NCI-H128 (cell line): ENCODE measurements at regions not wholly inside any gene's neighbourhood (a gene's known extent, or its start where the extent isn't known, plus 50 kb on each side); places are given as distances from the start of the nearest gene placed in this dataset.
A peak's percentile ranks its signal among the peaks of the same experiment; 100 is the strongest.

Experiments
- DNase-seq: peaks from one replicate; lab custom pipeline; 2025; ENCODE audit not compliant: unreplicated experiment; lab: John Stamatoyannopoulos, UW

- no peak for DNase-seq
These were observed 93.7 kb upstream of the SPON1 start for GRCh38 chr11:13868710-13869397.

GRCh38 chr11:13869398-13869886, 93.1 kb upstream of the SPON1 start:
- DNase-seq = no peak

- DNase-seq = no peak
These were observed 87.9 kb upstream of the SPON1 start for GRCh38 chr11:13874597-13874996.

GRCh38 chr11:13875643-13876042, 86.9 kb upstream of the SPON1 start:
- no peak for DNase-seq

DNA sequence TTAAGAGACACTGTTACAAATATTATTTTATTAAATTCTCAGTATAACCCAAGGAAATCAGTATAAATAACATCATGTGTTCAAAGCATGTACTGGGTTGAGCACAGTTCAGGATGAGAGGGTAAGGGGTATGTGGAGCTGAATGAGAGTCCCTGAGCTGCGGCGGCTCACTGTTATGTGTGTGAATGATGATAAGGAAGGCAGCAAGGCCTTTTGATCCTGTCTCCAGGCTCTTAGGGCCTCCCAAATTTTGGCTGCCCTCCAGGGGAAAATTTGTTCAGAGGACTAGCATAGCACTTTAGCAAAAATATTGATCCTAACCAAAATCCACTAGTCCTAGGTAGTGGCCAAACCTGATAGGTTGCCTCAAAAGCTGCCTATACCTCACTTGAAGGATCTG, 86.1 kb upstream of the SPON1 start:
- DNase-seq = no peak

DNA sequence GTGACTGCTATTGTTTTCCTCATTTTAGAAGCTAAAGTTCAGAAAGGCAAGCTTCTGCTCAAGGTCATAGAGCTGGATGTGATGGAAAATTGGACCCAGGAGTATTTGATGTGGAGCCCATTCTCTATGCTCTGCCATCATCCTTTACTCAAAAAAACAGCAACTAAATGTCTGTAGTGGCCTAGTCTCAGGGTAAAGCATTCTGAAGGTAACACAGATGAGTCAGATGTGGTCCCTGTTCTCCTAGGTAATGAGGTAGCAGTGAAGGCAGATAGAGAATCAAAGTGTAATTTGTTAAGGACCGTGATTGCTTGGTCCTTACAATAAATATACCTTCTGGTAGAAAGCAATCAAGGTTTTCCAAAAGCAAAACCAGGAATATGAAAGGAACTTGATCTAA, 84.4 kb upstream of the SPON1 start:
- DNase-seq = no peak

- no peak for DNase-seq
These were observed 81.9 kb upstream of the SPON1 start for GRCh38 chr11:13880634-13881033.

DNA sequence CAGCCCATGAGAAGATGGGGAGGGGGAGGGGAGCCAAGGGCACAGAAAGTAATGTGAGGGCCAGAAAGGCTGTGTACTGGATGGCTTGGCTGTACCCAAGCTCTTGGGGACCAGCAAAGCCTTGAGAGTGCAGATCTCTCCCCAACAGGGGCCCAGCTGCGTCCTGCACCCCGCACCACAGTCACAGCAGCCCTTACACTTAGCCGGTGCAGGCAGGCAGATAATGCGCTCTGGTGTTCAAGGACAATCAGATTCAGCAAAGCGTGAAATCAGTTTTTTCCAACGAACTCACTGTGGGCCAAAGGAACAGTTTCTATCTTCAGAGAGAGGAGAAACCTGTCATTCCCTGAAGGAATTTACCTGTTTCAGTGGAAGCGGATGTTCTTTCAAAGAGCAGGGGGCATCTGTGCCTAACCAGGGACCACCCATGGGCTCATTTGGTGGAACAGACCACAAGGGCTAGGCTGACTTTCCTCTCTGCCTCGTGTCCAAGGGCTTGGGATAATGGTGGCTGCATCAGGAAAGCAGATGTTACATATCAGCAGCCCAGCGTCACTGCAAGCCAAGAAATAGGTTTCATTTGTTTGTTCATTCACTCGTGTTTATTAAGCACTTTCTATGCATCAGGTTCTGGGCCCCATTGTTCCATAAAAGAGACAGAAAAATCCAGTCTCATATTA, 81.2 kb upstream of the SPON1 start:
- DNase-seq = no peak

DNA sequence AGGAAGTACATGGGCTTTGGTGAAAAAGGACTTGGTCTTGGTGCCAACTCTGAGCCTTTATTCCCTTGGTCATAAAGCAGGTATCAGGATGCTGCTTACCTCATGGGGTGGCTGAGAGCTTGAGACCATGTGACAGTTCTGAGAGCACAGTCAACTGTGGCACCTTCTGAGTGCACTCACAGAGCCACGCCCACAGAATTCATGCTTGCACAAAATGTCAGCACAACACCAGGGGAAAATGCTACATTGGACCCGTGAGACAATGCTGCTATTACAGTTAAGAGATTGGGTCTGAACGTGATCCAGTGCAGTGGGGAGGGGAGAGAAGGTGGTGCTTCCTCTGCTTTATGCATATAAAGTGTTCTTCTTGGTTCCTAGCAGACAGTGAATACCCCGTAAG, 79.5 kb upstream of the SPON1 start:
- DNase-seq = peak; percentile 41

GRCh38 chr11:13883589-13883988, 78.9 kb upstream of the SPON1 start:
- DNase-seq = no peak

DNA sequence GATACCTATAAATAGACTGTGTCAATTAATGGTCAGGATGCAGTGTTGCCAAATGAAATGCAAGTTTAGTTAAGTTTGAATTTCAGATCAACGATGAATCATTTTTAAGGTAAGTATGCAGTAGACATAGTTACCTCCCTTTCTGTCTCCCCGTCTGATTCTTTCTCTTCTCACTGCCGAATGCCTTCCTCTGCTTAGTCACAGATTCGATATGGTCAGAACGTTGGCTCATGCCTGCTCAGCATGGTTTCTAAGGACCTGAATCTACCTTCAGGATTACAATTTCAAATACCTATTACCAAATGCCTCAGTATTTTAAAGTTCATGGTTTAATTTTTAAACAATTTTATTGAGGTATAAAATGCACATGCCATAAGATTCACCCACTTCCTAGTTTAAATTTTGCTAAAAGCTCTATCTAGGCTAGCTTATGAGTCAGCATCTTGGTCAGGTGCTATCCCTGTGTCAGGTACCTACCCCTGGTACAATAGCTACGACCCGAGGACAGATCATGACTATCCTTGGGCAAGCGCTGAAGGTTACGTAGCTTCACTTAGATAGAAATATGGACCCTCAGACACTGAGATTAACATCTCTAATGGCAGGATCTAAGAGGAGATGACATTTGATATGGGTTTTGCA, 78.2 kb upstream of the SPON1 start:
- no peak for DNase-seq

DNA sequence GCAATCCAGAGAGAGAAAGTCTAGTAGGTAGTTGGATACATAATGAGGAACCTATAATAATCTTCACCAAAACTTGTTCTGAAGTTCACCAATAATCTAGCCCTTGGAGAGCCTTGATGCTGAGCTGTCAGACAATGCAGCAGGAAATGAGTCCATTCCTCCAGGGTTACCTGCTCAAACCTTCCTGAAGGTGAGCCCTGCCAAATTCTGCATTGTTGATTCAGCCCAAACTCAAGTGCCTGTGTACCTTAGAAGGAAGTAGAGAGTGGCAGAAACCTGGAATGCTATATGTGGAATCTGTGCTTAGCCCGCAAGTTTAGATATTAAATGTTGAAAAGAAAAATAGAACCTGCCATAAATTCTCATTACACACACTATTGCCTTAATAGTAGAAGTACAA, 77.4 kb upstream of the SPON1 start:
- DNase-seq = no peak

DNA sequence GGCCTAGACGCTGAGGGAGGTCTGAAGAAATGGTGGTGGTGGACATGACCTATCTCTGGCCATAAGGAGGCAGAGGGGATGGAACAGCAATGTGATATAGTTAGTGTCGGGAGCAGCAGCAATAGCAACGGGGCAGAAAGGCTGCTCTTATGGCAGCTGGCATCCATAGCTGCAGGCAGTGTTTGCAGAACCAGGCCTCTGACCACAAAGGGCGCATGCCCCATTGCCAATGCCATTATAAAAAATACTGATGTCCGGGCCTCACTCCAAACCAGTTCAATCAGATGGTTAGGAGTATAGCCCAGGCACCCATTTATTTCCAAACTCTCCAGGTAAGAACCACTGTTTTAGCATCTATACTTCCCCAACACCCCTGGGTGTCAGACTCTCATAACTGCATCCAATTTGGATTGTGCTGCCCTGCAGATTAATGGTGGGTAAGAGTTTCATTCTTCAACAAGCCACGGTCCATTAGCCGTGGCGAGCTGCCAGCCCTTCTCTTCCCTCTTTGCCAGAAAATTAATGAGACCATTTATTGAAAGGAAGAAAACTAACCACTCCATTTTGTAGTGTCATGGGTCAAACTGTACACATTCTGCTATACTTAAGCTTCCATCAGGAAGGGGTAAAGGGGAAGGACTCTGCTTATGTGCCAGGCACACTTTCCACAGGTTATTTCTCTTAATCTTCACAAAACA, 72.8 kb upstream of the SPON1 start:
- DNase-seq = peak; percentile 86

DNA sequence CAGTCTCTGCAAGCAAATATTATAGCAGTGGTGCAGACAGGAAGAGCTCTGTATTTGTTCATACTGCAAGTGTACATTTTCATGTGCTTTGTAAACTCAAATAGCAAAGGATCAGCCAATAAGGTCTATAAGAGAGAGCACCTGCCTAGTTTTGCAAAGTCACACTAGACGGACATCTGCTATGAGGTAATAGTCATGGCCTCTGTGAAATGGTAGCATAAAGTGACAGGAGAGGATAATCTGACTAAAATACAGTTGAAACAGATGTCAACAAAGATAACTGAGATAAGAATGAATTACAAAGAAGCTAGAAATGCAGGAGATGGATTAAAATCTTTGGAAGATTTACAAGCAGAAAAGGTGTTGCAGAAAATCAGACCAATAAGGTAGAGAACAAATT, 70.6 kb upstream of the SPON1 start:
- DNase-seq = no peak

- DNase-seq = no peak
These were observed 66.1 kb upstream of the SPON1 start for GRCh38 chr11:13896175-13896980.

DNA sequence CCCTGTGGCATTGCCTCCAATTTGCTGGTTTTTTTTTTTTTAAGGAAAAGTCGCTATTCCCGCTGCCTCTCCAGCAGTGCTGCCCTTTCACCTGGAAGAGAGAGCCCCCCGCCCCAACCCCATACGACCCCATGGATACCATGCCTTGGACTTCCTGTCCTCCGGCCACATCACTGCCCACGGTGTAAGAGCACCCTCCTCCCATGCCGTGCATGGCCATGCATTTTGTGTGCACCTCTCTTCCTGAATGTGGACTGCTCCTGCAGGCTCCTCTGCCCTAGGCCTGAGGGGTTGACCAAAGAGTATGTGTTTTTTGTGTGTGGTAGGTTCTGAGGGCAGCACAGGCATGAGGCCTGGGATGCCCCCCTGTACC, 65.6 kb upstream of the SPON1 start:
- DNase-seq = no peak

DNA sequence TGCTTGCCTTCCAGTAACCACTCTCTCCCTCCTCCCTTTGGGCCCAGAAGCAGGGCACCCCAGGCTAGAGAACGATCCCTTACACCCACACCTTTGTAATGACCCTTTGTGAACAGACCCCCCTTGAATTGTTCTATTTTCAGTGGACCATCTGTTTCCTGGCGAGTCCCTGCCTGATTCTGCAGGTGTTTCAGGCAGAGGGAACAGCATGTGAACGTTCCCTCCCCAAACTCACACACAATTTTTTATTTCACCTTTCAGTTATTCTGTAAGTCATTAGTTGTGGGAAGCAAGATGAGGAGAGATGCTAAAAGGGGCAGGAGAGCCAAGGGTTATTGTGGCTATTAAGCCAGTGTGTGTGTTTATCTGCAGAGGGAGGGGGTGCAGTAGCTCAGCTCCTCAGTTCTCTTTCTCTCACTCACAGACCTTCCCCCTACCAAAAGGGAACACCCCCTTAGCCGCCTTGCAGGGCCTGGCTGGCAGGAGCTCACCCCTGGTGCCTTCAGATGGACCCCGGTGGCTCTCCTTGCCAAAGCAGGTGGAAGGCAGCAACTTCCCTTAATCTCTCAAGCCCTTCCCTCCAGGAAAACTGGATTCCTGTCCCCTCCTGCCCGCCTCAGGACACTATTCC, 64.8 kb upstream of the SPON1 start:
- no peak for DNase-seq

- no peak for DNase-seq
These were observed 62.9 kb upstream of the SPON1 start for GRCh38 chr11:13899603-13900002.

DNA sequence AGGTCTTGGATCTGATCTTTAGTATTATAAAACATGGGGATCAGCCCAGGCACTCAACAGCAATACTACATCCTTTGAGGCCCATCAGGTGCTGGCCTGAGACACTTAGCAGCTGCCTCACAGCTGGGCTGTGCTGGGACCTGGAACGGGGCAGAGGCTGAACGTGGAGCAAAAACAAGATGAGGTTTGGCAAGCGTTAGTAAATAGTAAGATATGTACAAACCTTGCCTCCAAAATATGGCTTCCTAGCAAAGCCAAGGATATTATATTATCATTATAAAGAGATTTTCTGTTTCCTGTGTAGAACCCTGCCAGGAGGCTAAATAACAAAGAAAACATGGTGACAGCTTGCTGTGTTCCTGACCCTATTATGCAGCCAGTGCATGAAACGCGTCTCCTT, 60.0 kb upstream of the SPON1 start:
- DNase-seq = no peak

GRCh38 chr11:13905137-13905781, 57.3 kb upstream of the SPON1 start:
- no peak for DNase-seq
